GM18861 (cell line): ENCODE measurements at regions not wholly inside any gene's neighbourhood (a gene's known extent, or its start where the extent isn't known, plus 50 kb on each side); places are given as distances from the start of the nearest gene placed in this dataset.

ENCODE experiments used
- ATAC-seq: cut with Tn5 transposase; IDR thresholded peaks from one replicate; pipeline ENCODE4 v1.9.1; 2021; ENCODE audit not compliant: unreplicated experiment

- no peak for ATAC-seq
Observed at GRCh38 chr5:101937041-101937440, 359.0 kb downstream of the SLCO4C1 start.

GRCh38 chr5:101935086-101935485 is 361.0 kb downstream of the SLCO4C1 start:
- no peak for ATAC-seq

DNA sequence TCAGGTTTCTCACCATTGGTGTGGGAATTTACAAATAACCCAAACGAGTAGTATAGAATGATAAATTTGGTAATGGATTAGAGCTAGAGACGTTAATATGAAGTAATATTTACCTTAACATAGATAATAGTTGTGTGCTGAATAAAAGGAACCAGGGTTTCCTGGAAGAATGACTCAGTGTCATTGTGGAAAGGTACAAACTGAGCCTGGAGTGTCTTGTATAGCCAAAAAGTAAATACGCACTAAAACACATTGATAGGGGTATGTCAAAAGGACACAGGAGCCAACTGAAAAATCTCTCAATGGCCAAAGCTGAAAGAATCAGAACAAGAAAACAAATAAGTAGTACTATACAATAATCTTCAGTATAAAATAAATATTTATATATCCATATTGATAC is 363.5 kb downstream of the SLCO4C1 start:
- no peak for ATAC-seq

DNA sequence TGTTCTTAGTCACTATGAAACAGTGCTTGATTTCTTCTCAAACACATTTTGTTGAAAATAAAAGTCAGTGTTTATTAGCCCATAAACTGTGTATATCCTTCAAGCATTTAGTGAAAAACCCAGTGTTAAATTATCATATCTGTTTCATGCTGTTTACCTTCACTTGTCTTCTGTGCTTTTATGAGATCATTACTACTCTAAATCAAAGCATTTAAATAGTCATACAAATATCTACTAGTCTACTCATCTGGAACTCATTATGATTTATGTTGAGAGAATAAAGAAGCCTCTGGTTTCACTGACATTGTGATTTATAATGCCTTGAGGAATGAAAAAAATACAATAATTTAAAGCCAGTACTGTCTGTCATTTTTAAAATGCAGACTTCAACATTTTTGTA is 366.5 kb downstream of the SLCO4C1 start:
- ATAC-seq, result no peak

DNA sequence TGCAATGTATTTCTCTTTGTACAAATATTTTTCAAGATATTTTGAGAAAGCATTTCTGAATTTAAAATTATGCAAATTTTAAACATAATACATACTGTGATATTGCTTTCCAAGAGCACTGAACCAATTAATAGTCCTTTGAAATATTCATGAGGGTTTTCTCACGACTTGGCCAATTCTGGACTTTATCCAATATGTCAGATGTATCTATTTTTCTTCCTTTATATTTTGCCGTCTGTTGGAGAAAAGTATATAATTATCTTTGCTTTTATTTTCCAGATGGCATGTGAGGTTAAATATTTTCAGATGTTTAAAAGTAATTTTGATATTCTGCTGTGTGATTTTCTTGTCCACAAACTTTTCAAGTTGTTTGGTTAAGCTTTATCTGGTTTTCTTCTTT is 378.9 kb downstream of the SLCO4C1 start:
- ATAC-seq, result no peak

DNA sequence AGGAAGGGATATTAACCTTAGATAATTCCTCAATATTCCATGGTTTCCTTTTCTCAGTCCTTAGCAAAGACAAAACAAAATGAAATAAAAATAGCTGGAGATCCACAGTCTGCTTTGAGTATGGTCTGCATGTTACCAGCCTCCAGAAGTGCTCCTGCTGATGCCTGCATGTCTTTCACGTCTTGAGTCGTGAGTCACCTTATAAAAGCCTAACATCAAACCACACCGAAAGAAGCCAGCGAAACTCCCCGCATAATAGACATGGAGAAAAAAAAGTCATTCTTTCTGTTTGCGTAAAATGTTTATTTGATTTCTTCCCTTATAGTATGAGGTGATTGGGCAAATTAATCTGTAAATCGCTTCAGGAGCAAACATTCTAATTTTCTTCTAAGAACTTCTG is 380.5 kb downstream of the SLCO4C1 start:
- ATAC-seq, result no peak

- no peak for ATAC-seq
Observed at GRCh38 chr5:101904736-101905135, 391.3 kb downstream of the SLCO4C1 start.

- ATAC-seq, result no peak
Observed at GRCh38 chr5:101897914-101898313, 398.2 kb downstream of the SLCO4C1 start.

DNA sequence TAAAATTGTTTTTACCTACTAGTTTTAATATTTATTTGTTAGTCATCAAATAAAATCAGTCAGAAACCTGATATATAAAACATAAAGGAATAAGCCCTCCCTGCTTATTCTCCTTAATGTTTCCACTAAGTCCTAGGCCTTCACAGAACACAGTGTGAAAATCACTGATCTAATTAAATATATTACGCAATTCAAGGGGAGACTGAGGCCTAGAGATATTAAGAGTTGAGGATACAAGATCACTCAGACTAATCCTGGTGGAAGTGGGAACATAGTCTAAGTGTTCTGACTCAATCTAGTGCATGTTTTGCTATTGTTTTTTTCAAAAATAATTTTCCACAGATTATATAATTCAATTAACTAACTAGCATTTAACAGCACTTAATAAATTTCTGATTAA is 401.1 kb downstream of the SLCO4C1 start:
- ATAC-seq, result no peak

- no peak for ATAC-seq
Observed at GRCh38 chr5:101878190-101878589, 417.9 kb downstream of the SLCO4C1 start.

- no peak for ATAC-seq
Observed at GRCh38 chr5:101877451-101877850, 418.6 kb downstream of the SLCO4C1 start.

DNA sequence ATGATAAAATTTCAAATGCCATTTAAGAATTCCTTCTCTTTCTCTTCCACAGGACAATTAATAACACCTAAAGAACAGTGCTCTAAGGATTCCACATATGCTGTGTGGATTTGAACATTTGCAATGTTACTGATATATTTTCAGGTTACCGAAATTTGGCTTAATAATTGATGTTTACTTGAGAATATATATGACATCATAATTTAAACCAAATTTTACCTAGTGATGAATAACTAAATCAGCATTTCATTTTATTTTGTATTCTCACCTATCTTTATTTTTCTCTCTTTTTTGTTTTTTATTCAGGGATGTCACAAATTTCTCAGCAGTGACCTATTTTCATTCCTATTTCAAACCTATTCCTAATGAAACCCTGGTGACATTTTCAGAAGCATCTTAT is 429.6 kb downstream of the SLCO4C1 start:
- no peak for ATAC-seq

DNA sequence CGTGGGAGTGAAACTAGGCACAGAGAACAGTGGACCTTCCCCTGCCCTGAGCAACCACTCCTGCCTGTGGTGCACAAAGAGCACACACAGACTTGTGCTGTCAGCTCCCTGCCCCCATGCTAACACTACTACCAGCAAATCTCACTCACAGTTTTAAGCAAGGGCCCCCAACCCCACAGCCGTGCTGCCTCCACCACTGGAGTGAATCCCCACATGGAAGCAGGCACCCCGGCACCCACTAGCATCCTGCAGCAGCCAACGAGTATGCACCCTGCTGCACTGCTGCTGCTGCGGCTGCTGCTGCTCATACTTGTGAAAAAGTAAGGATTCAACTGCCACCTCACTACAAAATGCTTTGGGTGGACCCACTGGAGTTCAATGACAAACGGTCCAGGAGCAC is 435.5 kb downstream of the SLCO4C1 start:
- no peak for ATAC-seq

GRCh38 chr5:101860145-101860544 is 435.9 kb downstream of the SLCO4C1 start:
- no peak for ATAC-seq

- no peak for ATAC-seq
Observed at GRCh38 chr5:101846496-101846895, 449.6 kb downstream of the SLCO4C1 start.

- ATAC-seq, result no peak
Observed at GRCh38 chr5:101843055-101843454, 453.0 kb downstream of the SLCO4C1 start.

GRCh38 chr5:101838435-101838834 is 457.6 kb downstream of the SLCO4C1 start:
- no peak for ATAC-seq

- ATAC-seq, result no peak
Observed at GRCh38 chr5:101829255-101829654, 466.8 kb downstream of the SLCO4C1 start.

GRCh38 chr5:101811466-101811865 is 484.6 kb downstream of the SLCO4C1 start:
- ATAC-seq, result no peak

GRCh38 chr5:101806410-101806809 is 489.7 kb downstream of the SLCO4C1 start:
- ATAC-seq, result no peak

GRCh38 chr5:101796427-101796826 is 499.7 kb downstream of the SLCO4C1 start:
- no peak for ATAC-seq

DNA sequence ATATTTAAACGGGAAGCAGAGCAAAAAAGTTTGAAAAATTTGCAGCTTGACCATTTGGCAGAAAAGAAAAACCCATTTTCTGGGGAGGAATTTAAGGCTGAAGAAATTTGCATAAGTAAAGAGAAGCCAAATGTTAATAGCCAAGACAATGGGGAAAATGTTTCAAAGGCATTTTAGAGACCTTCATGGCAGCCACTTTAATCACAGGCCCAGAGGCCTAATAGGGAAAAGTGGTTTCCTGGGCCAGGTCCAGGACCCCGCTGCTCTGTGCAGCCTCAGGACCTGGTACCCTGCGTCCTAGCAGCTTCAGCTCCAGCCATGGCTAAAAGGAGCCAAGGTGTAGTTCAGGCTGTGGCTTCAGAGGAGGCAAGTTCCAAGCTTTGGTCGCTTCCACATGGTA is 507.3 kb downstream of the SLCO4C1 start:
- ATAC-seq, result no peak

DNA sequence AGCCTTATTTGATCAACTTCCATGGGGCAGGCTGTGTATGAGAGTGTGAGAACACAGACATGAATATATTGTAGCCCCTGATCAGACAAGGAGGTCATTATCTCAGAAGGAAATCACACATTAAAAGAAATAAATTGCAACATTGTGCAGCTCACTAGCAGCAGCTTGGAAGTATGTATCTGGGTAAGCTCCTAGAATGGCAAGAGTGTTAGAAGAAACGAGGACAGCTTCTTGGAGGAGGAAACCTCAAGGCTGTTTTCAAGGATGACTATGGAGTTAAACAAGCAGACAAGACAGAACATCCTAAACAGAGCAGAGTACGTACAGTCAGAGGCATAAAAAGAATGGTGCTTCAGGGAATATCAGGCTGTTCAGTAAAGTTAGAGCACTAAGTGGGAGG is 511.0 kb downstream of the SLCO4C1 start:
- ATAC-seq, result no peak
